Astrocyte (in vitro differentiated cells and primary cell): ENCODE measurements at regions not wholly inside any gene's neighbourhood (a gene's known extent, or its start where the extent isn't known, plus 50 kb on each side); places are given as distances from the start of the nearest gene placed in this dataset.

ENCODE experiments used
- DNase-seq: peaks from one replicate; pipeline ENCODE4 v3.0.0-alpha.2; 2010; ENCODE audit warnings: low read depth
- FAIRE-seq: peaks from 2 replicates; lab custom pipeline; 2011; peaks lifted over from hg19 to GRCh38; lab: Jason Lieb, UNC
- H2AFZ ChIP-seq: 2 replicates; pipeline ENCODE4 v1.6.0; 2012; ENCODE audit warnings: low read depth, low read length, inconsistent platforms
- H3K27ac ChIP-seq: 2 replicates; pipeline ENCODE4 v1.5.1; 2011; ENCODE audit warnings: low read depth, low read length, inconsistent platforms
- H3K27me3 ChIP-seq: 2 replicates; pipeline ENCODE4 v1.6.0; 2011; ENCODE audit warnings: low read length, inconsistent platforms; ENCODE audit not compliant: insufficient read depth
- H3K36me3 ChIP-seq: 2 replicates; pipeline ENCODE4 v1.5.1; 2011; ENCODE audit warnings: low read length, inconsistent platforms; ENCODE audit not compliant: insufficient read depth
- H3K4me1 ChIP-seq: 2 replicates; pipeline ENCODE4 v1.5.1; 2011; ENCODE audit warnings: low read length, inconsistent platforms; ENCODE audit not compliant: insufficient read depth
- H3K4me2 ChIP-seq: 2 replicates; pipeline ENCODE4 v1.6.0; 2012; ENCODE audit warnings: low read length, inconsistent platforms
- H3K4me3 ChIP-seq: 2 replicates; pipeline ENCODE4 v1.5.1; 2011; ENCODE audit warnings: low read depth, mild to moderate bottlenecking, low read length, inconsistent platforms; ENCODE audit not compliant: insufficient read depth
- H3K79me2 ChIP-seq: 2 replicates; pipeline ENCODE4 v1.6.0; 2012; ENCODE audit warnings: mild to moderate bottlenecking, low read length, inconsistent platforms; ENCODE audit not compliant: insufficient read depth
- H3K9ac ChIP-seq: 2 replicates; pipeline ENCODE4 v1.6.0; 2012; ENCODE audit warnings: mild to moderate bottlenecking, low read length, inconsistent platforms
- H3K9me3 ChIP-seq: 2 replicates; pipeline ENCODE4 v1.5.1; 2012; ENCODE audit warnings: low read depth, mild to moderate bottlenecking, low read length, inconsistent platforms; ENCODE audit not compliant: insufficient read depth
- H4K20me1 ChIP-seq: 2 replicates; pipeline ENCODE4 v1.6.0; 2012; ENCODE audit warnings: low read length, inconsistent platforms; ENCODE audit not compliant: insufficient read depth
- H3K27ac Mint-ChIP-seq: one replicate; pipeline ENCODE4 v1.8.0; 2021; ENCODE audit warnings: mild to moderate bottlenecking, mixed read lengths; ENCODE audit not compliant: unreplicated experiment
- H3K27me3 Mint-ChIP-seq: one replicate; pipeline ENCODE4 v1.8.0; 2021; ENCODE audit warnings: low read depth, mixed read lengths; ENCODE audit not compliant: unreplicated experiment
- H3K36me3 Mint-ChIP-seq: one replicate; pipeline ENCODE4 v1.8.0; 2021; ENCODE audit warnings: low read depth, mixed read lengths; ENCODE audit not compliant: unreplicated experiment
- H3K4me1 Mint-ChIP-seq: one replicate; pipeline ENCODE4 v1.8.0; 2021; ENCODE audit warnings: low read depth, mixed read lengths; ENCODE audit not compliant: unreplicated experiment
- H3K4me3 Mint-ChIP-seq: one replicate; pipeline ENCODE4 v1.8.0; 2021; ENCODE audit warnings: mild to moderate bottlenecking, moderate library complexity, mixed read lengths; ENCODE audit not compliant: unreplicated experiment
- H3K9me3 Mint-ChIP-seq: one replicate; pipeline ENCODE4 v1.8.0; 2021; ENCODE audit warnings: mild to moderate bottlenecking, mixed read lengths; ENCODE audit not compliant: unreplicated experiment
- EZH2 ChIP-seq: IDR thresholded peaks from 2 replicates; pipeline ENCODE4 v1.6.1; 2012; ENCODE audit warnings: mild to moderate bottlenecking, low read length, inconsistent platforms; ENCODE audit not compliant: insufficient read depth
- TF ChIP-seq, protein P1 (sequence below): IDR thresholded peaks from 2 replicates; pipeline ENCODE4 v1.5.1; 2011; ENCODE audit warnings: low read depth, mild to moderate bottlenecking, inconsistent platforms, low read length, moderate library complexity; ENCODE audit not compliant: insufficient read depth

DNA sequence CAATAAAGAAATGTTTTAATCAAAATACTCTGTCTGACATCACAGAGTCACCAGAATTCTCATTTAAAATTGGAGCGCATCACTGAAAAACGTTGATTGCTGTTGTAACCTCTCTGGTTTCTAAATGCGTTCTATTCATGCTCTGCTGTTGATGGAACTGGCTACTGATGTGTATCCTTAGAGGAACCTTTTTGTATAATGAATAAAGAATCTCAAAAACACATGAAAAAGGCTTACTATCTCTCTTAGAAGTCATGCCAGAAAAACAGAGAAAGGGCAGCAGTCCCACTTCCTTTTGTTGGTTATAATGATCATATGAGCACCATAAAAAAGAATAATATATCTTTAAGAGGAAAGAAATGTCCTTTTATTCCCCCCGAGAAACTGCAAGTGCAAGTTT lies 615.5 kb downstream of the TLE1 start:
- no peak overlapping the region for H2AFZ ChIP-seq
- DNase-seq (no peak), FAIRE-seq (no peak)
- H3K9me3 ChIP-seq: no peaks in the 10 kb centered on the region
- no peak overlapping the region for H3K27ac ChIP-seq
- Mint-ChIP-seq H3K27me3 (no peaks in the 10 kb centered on the region), H3K4me1 (peaks cover 5% of the 10 kb centered on the region), H3K9me3 (no peaks in the 10 kb centered on the region), H3K4me3 (no peak overlapping the region), H3K27ac (no peak overlapping the region), H3K36me3 (no peaks in the 10 kb centered on the region)
- TF ChIP-seq, protein P1, sequence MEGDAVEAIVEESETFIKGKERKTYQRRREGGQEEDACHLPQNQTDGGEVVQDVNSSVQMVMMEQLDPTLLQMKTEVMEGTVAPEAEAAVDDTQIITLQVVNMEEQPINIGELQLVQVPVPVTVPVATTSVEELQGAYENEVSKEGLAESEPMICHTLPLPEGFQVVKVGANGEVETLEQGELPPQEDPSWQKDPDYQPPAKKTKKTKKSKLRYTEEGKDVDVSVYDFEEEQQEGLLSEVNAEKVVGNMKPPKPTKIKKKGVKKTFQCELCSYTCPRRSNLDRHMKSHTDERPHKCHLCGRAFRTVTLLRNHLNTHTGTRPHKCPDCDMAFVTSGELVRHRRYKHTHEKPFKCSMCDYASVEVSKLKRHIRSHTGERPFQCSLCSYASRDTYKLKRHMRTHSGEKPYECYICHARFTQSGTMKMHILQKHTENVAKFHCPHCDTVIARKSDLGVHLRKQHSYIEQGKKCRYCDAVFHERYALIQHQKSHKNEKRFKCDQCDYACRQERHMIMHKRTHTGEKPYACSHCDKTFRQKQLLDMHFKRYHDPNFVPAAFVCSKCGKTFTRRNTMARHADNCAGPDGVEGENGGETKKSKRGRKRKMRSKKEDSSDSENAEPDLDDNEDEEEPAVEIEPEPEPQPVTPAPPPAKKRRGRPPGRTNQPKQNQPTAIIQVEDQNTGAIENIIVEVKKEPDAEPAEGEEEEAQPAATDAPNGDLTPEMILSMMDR: no peak
- TF ChIP-seq EZH2: no peak
- no peaks in the 10 kb centered on the region for H3K79me2 ChIP-seq
- H3K9ac ChIP-seq: no peak overlapping the region
- no peaks in the 10 kb centered on the region for H4K20me1 ChIP-seq
- H3K36me3 ChIP-seq: no peaks in the 10 kb centered on the region
- H3K4me1 ChIP-seq: no peaks in the 10 kb centered on the region
- no peak overlapping the region for H3K4me2 ChIP-seq
- H3K27me3 ChIP-seq: no peaks in the 10 kb centered on the region
- H3K4me3 ChIP-seq: no peak overlapping the region

DNA sequence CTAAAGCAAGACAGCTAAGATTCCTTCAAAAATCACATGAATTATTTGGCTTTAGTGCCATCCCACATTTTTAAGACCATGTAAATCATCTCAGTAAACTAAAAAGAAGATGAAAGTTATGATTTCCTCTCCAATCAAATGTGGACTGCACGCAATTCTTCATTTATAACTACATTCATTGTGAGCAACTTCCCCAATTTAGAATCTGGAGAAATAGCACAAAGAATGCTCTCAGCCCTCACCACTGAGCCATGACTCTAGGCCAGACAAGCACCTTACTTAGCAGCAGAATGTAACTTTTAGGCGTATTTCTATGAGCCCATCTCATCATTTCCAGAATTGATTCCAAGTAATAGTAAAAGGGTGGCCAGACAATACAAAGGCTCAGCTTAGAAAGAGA lies 616.6 kb downstream of the TLE1 start:
- no peaks in the 10 kb centered on the region for H3K9me3 ChIP-seq
- Mint-ChIP-seq H3K27ac (no peak overlapping the region), H3K9me3 (no peaks in the 10 kb centered on the region), H3K4me1 (peaks cover 5% of the 10 kb centered on the region), H3K36me3 (no peaks in the 10 kb centered on the region), H3K4me3 (no peak overlapping the region), H3K27me3 (no peaks in the 10 kb centered on the region)
- H2AFZ ChIP-seq: no peak overlapping the region
- FAIRE-seq (no peak), DNase-seq (no peak)
- TF ChIP-seq, protein P1: no peak
- no peak for TF ChIP-seq EZH2
- no peaks in the 10 kb centered on the region for H3K4me1 ChIP-seq
- no peaks in the 10 kb centered on the region for H4K20me1 ChIP-seq
- no peak overlapping the region for H3K4me3 ChIP-seq
- no peaks in the 10 kb centered on the region for H3K79me2 ChIP-seq
- no peak overlapping the region for H3K27ac ChIP-seq
- no peaks in the 10 kb centered on the region for H3K27me3 ChIP-seq
- H3K36me3 ChIP-seq: no peaks in the 10 kb centered on the region
- no peak overlapping the region for H3K4me2 ChIP-seq
- no peak overlapping the region for H3K9ac ChIP-seq

DNA sequence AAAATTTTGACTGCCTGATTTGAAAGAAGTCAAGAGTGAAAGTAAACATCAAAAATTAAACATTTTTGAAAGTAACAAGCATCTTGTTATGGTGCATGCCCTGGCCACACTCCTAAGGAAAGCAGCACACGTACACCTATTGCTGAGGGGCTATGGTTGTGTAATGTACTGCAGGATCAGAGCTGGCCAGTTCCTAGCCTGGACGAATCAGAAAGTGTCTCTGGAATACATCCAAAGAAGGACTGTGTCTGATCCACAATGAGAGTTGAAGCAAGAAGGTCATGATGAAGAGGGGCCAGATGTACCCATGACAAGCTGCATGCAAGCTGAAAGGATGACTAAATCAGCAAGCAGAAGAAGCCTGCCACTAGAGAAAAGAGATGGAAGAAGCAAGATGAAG lies 618.2 kb downstream of the TLE1 start:
- Histone ChIP-seq H3K9ac (no peak overlapping the region), H3K36me3 (no peaks in the 10 kb centered on the region), H3K27me3 (no peaks in the 10 kb centered on the region), H4K20me1 (no peaks in the 10 kb centered on the region), H3K4me2 (no peak overlapping the region), H3K27ac (no peak overlapping the region), H3K9me3 (no peaks in the 10 kb centered on the region), H3K79me2 (no peaks in the 10 kb centered on the region), H3K4me1 (no peaks in the 10 kb centered on the region), H3K4me3 (no peak overlapping the region), H2AFZ (no peak overlapping the region)
- no peak for TF ChIP-seq EZH2
- TF ChIP-seq, protein P1: no peak
- Mint-ChIP-seq H3K27ac (no peak overlapping the region), H3K9me3 (no peaks in the 10 kb centered on the region), H3K4me3 (no peak overlapping the region), H3K4me1 (peaks cover 5% of the 10 kb centered on the region), H3K27me3 (no peaks in the 10 kb centered on the region), H3K36me3 (no peaks in the 10 kb centered on the region)
- DNase-seq (peak; percentile 77), FAIRE-seq (no peak)
